ENCODE measurements at regions not wholly inside any gene's neighbourhood (a gene's known extent, or its start where the extent isn't known, plus 50 kb on each side); places are given as distances from the start of the nearest gene placed in this dataset.
"Not testable (repeated sequence)": the region's sequence is repeated elsewhere in the genome, so short reads cannot be mapped to it uniquely, and the experiment has no call there.

DNA sequence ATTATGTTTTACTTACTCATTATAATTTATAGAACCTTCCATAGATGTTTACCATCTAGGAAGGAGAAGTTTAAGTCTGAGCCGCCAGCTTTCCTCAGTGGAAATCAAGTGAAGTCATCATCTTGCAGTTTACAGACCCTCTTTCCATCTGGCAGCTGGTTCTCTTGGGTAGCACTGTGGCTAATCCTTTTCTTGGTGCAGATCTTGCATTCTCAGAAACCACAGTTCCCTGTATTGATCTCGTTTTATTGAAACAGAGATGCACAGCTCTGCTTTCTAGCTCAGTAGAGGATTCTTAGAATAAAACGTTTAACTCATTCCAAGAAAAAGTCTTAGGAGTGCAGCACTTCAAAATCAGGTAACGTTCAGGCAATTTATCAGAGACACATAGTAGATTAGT, 1154.7 kb downstream of the FOXD4L5 start:
- not testable (repeated sequence) for DNase-seq

DNA sequence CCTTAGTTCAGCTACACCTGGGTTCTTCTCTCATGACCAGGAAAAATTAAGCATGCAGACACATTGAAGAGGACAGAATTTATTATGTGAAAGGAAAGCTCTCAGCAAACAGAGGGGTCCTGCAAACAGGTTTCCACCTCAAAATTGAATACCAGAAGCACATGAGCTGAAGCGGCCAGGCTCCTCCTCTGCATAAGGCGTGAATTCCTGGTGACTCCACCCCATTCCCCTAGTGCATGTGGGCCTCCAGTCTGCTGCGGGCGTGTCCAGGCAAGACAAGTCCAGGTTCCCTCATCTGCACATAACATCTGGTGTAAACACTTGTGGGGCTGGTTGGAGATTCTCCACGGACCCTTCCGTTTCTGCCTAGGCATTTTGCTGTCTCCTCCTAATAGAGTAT, 1156.4 kb downstream of the FOXD4L5 start:
- no peak for DNase-seq

DNA sequence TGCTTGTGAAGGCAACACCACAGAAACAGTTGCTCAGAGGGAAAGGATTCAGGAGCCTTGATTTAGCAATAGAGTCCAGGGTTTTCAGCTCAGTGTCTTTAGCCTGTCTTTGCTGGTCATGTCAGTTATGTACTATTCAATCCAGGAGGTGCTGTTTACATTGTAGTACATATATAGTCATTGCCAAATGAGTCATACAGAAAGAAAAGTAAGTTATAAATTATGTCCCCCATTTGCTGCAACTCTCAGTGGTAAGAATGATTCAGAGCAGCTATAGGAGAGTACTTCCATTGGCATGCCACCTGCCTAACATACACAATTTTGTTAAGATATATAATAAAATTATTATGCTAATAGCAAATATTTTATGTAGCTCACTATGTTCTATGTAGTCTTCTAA, 1163.4 kb downstream of the FOXD4L5 start:
- not testable (repeated sequence) for DNase-seq

DNA sequence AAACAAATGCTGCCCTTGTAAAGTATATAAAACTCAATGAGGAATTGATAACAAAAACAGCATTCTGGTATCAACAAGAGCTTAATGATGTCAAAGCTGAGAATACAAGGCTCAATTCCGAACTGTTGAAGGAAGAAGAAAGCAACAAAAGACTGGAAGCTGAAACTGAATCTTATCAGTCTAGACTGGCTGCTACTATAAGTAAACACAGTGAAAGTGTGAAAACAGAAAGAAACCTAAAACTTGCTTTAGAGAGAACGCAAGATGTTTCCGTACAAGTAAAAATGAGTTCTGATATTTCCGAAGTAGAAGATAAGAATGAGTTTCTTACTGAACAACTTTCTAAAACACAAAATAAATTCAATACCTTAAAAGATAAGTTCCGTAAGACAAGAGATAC, 1167.7 kb downstream of the FOXD4L5 start:
- DNase-seq, result not testable (repeated sequence)

DNA sequence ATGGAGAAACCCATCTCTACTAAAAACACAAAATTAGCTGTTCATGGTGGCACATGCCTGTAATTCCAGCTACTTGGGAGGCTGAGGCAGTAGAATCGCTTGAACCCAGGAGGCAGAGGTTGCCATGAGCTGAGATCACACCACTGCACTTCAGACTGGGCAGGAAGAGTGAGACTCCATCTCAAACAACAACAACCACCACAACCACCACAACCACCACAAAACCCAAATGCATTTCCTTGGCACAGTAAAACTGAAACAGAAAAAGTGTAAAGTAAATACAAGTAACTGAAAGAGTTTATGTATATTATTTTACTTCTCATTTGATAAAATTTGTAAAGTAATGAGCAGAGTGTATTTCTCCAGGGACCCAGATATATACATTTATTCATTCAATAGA, 1177.1 kb downstream of the FOXD4L5 start:
- DNase-seq, result not testable (repeated sequence)

DNA sequence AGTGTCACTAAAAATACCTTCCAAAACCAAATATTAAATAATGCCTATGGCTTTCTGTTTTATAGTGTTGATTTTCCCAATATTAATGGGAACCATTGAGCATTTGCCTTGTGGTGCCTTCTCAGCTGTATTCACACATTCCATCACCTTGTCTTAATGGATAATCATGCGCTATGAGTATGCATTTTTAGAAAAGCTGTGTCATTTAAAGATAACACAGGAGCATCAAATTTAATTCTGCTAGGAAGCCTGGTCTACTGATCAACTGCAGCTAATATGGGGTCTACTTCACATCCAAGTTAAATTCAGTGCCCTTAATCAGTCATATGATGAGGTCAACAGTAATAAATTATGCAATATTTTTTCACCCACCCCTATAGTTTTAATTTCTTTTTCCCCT, 1177.8 kb downstream of the FOXD4L5 start:
- not testable (repeated sequence) for DNase-seq

DNA sequence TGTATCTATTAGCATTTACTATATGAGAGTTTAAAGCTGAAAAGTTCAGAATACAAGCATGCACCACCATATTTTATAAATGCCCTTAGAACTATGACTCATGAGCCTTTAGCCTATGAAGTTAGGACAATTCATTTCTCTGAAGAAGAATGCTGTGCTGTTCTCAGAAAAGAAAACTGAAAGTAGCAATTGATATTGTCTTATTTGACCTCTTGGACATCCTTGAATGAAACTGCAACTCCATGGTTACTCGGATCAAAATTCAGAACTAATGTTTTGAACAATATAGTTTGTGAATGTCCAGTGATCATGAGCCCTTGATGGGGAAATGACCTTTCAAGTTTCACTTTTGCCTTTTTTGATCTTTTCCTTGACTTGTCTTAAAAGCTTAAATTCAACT, 1179.8 kb downstream of the FOXD4L5 start:
- not testable (repeated sequence) for DNase-seq

DNA sequence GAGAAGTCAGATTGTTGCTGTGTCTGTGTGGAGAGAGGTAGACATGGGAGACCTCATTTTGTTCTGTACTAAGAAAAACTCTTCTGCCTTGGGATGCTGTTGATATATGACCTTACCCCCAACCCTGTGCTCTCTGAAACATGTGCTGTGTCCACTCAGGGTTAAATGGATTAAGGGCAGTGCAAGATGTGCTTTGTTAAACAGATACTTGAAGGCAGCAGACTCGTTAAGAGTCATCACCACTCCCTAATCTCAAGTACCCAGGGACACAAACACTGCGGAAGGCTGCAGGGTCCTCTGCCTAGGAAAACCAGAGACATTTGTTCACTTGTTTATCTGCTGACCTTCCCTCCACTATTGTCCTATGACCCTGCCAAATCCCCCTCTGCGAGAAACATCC, 1183.5 kb downstream of the FOXD4L5 start:
- DNase-seq, result not testable (repeated sequence)

DNA sequence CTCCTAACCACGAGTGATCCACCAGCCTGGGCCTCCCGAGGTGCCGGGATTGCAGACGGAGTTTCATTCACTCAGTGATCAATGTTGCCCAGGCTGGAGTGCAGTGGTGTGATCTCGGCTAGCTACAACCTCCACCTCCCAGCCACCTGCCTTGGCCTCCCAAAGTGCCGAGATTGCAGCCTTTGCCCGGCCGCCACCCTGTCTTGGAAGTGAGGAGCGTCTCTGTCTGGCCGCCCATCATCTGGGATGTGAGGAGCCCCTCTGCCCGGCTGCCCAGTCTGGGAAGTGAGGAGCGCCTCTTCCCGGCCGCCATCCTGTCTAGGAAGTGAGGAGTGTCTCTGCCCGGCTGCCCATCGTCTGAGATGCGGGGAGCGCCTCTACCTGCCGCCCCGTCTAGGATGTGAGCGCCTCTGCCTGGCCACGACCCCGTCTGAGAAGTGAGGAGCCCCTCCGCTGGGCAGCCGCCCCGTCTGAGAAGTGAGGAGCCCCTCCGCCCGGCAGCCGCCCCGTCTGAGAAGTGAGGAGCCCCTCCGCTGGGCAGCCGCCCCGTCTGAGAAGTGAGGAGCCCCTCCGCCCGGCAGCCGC, 1184.3 kb downstream of the FOXD4L5 start:
- not testable (repeated sequence) for DNase-seq

DNA sequence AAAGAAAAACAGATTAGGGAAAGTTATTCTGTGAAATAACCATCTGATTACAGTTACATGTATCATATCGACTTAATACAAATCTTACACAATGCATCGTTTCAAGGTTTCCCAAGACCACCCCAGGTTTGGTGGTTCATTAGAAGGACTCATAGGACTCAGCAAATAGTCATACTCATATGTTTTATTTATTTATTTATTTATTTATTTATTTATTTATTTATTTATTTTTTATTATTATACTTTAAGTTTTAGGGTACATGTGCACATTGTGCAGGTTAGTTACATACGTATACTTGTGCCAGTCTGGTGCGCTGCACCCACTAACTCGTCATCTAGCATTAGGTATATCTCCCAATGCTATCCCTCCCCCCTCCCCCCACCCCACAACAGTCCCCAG, 1199.0 kb downstream of the FOXD4L5 start:
- DNase-seq, result not testable (repeated sequence)

DNA sequence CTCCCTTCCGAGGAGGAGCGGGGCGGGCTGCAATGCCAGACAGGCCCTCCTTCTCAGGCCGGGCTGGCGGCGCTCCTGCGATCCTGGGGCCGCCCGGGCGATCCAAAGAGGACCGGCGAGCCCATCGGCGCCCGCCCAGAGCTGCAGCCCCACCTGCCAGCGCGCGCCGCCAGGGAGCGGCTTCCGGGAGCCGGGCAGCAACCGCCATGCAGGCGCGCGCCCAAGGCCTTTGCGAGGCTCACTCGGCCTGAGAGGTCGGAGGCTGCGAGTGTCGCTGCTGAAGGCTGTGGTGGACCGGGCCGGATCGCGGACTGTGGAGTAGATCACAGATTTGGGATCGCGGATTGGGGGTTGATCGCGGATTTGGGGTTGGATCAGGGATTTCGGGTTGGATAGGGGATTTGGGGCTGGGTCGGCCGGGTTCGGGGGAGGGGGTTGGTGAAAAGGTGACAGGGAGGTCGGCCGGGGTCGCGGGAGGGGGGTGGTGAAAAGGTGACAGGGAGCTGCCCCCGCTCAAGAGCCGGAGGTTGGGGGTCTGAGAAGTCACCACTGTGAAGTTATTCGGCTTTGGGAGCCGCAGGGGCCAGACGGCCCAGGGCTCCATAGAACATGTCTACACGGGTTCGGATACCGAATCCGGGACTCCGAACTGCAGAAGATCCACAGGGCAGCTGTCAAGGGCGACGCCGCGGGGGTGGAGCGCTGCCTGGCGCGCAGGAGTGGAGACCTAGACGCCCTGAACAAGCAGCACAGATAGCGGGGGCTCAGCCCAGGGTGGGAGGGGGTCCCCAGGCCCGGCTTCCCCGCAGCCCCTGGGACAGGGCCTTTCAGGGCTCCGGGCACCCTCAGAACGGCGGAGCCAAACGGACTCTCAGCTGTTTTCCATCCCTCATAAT, 1213.4 kb downstream of the FOXD4L5 start:
- not testable (repeated sequence) for DNase-seq

DNA sequence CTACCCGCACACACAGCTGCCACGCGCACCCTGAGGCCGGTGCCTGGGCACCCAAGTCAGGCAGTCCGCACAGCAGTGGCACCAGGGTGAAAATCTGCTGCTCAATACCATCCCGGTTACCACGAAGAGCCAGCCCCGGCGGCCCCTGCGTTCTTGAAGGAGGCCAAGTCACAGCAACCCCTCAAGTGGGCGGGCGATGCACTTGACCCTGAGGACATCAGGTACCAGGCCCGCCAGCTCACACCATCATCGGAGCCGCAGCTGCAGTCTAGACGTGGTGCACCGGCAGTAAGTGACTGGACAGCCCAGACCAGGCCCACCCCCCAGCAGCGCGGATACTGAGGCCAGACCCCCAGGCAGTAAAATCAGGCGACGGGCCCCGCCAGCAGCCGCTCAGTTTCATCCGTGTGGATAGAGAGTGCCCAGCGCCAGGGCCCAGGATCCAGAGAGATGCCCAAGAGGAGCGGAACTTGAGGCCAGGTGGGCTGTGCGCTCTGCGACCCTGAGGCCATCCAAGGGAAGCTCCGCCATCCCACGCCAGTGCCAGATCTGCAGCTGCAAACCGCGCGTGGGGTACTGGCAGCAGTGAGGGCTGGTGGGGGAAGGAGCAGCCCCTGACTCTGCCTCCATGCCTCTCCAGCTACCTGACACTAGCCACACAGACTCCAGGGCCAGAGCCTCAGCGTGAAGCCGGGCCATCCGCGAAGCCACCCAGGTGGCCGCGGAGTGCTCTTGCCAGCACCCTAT, 1214.2 kb downstream of the FOXD4L5 start:
- not testable (repeated sequence) for DNase-seq

DNA sequence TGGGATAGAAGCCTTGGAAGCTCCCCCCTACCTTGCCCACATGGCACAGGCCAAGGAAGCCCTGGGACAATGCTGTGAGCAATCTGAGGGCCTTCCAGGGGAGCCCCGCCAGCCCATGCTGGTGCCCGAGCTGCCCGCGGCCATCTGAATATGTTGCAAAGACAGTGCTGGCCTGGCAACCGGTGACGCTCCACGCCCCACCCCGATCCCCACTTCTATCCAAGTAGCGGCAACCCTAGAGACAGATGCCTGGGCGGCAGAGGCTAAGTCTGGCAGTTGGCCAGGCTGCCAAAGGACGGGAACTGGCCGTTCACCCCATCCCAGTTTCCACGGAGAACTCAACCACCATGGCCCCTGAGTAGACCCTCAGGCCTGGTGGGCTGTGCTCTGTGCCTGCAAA, 1214.9 kb downstream of the FOXD4L5 start:
- not testable (repeated sequence) for DNase-seq

DNA sequence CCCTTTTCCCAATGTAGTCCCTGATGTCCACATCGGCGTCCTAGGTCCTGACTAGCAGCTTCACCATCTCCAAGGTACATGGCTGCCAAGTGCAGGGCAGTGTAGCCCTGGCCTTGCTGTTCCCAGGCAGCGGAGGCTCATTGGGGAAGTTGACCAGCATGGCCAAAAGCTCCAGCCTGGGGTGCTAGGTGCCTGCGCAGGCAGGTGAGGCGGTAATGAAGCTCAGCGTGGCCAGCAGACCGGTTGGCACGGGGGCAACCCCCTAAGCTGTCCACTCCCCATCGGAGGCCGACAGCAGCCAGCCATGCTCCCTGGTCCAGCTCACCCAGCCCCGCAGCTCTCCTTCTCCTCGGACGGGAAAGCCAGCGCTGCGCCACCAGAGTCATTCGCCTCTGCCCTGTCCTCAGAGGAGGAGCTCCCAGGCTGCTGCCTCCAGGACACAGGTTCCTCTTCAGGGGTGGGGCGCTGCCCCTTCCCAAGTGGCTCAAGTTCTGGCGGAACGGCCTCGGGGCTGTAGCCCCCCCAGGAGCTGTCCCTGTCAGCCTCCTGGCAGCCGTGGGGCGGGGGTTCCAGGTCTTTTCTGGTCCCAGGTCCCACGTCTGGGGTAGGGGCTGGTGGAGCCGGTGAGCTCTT, 1218.2 kb downstream of the FOXD4L5 start:
- no peak for DNase-seq

DNA sequence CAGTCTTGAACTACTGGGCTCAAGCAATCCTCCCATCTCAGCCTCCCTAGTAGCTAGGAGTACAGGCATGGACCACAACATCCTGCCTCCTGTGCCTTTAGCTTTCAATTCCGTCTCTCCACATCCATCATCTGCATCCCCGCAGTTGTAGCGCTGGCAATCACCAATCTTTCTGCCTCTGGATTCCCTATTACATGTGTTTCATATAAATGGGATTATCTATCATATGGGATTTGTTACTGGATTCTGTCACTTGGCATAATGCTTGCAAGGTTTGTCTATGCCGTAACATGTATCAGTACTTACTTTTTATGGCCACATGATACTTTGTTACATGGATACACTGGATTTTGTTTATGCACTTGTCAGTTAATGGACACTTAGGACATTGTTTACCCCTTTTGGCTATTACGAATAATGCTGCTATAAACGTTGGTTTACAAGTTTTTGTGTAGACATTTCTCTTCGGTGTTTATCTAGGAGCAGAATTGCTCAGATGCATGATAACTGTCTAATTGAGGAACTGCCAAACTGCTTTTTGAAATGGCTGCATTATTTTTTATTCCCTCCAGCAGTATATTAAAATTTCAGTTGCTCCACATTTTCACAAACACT, 1223.9 kb downstream of the FOXD4L5 start:
- DNase-seq, result no peak

DNA sequence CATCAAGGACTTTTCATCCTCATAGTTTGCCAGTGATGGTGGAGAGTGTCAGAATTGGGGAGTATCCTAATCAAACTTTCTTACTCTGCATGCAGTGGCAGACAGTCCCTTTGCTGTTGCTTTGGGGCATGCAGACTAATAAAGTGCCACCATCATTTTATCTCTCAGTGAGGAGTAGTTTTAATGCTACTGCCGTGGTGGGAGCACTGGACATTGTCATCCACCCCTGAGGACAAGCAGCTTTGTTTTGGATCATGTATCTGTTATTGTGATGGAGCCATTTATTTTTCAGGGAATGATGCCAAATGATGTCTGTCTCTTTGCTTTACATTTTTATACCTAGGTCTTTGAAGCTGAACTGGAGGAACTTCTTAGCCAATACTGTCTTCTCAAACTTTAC, 1226.9 kb downstream of the FOXD4L5 start:
- DNase-seq, result not testable (repeated sequence)

DNA sequence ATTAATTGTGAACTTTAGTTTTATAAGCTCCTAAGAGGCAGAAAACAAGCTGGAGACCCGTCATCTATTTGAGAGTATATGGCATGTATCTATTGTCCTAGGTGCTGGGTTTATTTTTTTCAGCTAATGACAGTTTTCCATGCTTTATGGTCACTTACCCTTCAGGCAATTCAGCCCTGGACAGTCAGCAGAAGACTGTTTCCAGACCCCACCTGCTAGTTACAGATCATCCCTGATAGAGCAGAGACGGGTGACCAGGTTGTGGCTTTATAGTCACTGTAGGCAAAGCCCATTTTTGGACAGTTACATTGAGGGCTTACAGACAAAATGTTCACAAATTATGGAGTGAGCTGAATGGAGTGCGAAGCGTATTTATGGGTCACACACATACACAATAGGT, 1227.5 kb downstream of the FOXD4L5 start:
- no peak for DNase-seq

DNA sequence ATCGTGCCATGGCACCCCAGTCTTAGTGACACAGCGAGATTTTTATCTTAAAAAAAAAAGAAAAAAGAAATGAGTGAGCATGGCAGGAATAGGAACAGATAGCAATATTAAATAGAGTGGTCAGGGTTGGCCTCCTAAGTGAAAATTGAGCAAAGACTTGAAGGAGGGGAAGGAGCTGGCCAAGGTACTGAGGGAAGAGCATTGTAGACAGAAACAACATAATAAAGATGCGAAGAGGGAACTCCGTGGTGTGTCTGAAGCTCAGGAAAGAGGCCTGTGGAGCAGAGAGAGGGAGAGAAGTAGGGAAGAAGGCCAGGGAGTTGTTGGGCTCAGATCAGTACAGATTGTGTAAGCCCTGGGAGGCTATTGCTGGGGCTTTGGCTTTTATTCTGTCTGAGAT, 1256.1 kb downstream of the FOXD4L5 start:
- not testable (repeated sequence) for DNase-seq

DNA sequence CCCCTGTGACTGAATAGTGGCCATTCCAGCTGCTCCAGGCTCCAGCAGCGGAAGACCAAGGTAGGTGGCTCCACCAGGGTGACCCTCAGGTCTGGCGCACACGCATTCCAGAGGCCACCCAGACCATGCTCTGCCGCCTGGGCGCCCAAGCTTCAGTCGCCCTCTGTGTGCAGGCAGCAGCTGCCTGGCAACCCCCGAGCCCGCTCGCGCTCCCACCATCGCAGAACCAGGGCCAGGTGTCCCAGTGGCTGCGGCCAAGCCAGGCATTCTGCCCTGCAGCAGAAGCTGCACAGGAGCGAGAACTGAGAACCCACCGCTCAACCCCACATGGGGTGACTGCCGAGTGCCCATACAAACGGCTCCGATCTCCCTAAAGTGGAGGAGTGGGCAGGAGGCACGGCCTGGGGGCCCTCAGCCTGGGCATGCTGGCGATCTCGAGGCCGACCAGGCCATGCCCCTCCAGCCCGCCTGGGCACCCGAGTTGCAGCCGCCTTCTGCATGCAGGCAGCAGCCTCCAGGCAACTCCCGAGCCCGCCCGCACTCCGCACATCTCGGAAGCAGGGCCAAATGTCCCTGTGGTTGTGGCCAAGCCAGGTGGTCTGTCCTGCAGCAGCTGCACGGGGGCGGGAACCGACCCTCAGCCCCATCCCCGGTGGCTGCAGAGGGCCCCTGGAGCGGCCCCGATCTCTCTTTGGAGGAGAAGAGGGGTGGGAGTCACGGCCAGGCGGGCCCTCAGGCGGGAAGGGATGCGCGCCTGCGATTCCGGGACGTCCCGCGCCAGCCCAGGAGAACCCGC, 1264.1 kb downstream of the FOXD4L5 start:
- not testable (repeated sequence) for DNase-seq

DNA sequence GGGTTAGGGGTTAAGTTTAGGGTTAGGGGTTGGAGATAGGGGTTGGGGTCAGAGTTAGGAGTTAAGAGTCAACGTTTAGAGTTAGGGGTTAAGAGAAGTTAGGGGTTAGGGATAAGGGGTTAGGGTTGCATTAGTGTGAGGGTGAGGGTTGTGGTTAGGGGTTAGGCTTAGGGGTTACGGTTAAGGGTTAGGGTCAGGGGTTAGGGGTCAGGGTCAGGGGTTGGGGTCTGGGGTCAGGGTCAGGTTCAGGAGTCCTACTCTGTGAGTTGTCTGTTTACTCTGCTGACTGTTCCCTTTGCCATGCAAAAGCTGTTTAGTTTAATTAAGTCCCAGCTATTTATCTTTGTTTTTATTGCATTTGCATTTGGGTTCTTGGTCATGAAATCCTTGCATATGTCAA, 1267.3 kb downstream of the FOXD4L5 start:
- DNase-seq, result not testable (repeated sequence)

DNA sequence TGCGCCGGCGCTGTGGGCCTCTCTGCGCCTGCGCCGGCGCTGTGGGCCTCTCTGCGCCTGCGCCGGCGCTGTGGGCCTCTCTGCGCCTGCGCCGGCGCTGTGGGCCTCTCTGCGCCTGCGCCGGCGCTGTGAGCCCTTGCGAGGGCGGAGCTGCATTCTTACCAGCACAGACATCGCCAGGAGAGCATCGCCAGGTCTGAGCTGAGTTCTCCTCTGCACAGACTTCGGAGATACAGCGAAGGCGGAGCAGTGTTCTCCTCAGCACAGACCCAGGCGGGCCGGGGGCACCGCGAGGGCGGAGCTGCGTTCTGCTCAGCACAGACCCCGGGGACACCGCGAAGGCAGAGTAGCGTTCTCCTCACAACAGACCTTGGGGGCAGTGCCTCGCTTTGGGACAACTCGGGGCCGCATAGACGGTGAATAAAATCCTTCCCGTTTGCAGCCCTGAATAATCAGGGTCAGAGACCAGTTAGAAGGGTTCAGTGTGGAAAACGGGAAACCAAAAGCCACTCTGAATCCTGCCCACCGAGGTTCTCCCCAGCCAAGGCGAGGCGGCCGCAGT, 1268.1 kb downstream of the FOXD4L5 start:
- DNase-seq, result peak; percentile 1

All from fibroblast of skin of back (primary cell).